ENCODE measurements at regions not wholly inside any gene's neighbourhood (a gene's known extent, or its start where the extent isn't known, plus 50 kb on each side); places are given as distances from the start of the nearest gene placed in this dataset.

DNA sequence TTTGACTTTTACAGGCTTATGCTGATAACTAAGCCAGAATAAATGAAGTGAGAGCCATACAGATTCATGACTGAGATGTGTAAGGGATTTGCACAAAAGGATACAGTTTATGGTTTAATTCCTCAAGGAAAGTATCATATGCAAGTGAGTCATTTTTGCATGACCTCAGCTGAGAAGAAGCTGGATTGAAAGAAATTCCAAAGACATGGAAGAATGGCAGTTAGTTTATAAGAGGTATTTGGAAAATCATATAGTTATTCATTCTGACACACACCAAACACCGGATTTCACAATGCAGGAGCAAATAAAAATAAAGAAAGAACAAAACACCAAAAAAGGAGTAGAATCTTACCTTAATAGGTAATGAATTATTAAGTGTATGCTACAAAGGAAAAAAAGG lies 83.2 kb upstream of the RND3 start:
- no peak for FAIRE-seq

DNA sequence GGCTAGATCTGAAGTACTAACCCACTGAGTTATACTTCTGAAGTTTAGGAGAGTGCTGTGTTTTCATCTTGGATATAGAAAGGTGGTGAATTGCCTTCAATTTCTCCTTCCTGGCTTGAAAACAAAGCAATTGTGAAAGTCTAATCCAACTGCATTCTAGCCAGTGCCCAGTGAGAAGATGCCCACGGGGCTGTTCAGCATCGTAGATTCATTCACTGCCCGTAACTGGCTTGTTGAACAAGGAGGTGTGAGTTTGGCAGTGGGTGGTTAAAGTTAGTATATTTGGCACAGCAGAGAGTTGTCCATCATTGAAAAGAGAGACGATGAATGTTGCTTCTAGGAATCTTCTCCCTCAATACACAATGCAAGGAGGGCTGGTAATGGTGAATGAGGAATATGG lies 82.3 kb upstream of the RND3 start:
- FAIRE-seq = no peak

GRCh38 chr2:150567771-150568301 lies 80.4 kb upstream of the RND3 start:
- no peak for FAIRE-seq

- no peak for FAIRE-seq
Measured at GRCh38 chr2:150566289-150566688, 78.8 kb upstream of the RND3 start.

DNA sequence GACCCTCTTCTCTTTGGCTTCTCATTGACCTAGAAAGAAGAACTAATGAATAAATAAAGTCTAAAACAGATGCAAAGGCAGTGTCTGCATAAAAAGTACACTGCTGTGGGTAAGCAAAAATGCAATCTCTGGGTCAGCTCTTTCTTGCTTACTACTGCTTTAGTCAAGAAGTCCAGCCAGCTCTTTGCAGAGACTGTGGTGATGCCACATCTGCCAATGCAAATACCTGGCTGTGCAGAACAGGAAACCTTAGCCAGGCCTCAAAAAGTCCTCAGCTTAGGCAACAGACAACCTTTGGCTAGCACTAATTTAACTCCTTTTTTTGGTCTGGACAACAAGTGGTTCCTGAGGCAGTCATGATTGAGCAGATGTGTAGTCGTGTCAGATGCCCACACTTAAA lies 73.6 kb upstream of the RND3 start:
- FAIRE-seq = no peak

- no peak for FAIRE-seq
Measured at GRCh38 chr2:150557020-150557600, 69.6 kb upstream of the RND3 start.

DNA sequence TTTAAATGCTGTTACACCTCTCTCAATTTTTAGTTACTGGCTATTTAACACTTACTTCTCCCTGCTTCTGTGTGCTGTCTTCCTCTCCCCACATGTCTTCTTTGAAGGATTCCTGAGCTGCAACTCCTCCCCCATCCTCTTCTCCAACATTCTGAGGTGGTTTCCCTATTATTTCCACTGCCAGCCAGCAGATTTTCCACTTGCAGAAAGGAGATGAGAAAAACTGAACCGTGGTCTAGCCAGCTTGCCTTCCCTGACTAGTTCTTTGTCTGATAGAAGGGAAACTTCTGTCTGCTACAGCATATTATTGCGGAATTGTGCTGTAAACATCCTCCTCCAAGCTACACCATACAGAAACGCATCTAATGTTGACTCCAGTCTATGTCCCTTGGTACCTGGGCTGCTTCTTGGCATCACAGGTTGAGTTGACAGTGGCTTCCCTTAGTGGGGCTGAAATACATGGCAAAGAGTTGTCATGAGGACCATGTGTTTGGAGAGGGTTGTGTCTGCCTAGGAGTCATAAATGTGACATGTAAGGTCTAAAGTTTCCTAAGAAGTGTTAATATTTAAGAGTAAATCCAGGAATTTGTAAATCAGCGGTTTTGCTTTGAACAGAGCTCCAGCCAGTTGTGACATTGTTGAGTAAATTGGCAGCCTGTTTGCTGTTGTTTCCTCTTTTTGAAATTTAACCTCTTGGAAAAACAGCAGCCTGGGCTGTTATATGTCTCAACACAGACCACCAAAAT lies 68.3 kb upstream of the RND3 start:
- FAIRE-seq = no peak

DNA sequence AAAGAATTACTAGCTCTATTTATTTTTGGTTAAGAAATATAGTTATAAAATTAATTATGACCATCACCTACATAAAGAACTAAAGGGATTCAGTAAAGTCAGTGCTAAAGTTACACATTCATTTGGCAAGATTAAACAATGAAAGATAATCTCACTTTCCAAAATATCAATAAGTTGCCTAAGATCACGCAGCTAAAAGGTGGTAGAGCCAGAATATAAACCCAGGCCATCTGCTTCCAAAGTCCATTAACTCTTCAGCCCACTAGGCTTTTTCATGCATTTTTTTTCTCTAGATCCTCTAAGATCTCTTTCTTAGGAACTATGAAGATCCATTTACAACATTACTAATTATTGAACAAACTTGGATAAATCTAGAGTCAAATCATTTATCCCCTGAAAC lies 66.6 kb upstream of the RND3 start:
- FAIRE-seq = no peak

DNA sequence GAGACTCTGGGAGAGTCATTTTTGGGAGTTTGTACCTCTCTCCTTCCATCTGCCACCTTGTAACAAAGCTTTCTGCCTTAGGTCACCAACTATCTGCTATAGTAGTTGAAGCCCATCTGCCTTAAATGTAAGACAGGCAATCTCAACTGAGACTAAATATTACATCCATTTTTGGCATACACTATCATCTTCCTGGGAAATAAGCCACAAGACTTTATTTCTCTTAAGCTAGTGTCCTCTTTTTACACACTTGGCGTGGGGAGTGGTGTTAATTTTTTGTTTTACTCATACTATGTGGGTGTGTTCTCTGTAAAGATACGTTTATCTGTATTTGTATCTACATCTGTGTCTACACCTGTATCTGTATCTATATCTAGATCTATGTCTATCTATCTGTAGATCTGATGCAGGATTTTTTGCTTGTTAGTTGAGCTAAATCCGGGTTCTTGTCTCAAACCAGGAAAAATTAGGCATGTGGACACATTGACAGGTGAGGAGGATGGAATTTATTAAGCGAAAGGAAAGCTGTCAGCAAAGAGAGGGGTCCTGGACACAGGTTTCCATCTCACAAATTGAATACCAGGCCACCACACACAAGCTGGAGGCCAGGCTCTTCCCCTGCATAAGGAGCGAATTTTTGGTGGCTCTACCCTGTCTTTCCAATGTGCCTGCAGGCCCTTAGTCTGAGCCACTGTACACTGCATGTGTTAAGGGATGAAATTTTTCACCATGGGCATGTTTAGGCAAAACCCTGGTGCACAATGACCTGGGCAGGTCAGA lies 64.8 kb upstream of the RND3 start:
- no peak for FAIRE-seq

GRCh38 chr2:150549381-150549780 lies 61.9 kb upstream of the RND3 start:
- FAIRE-seq = no peak

GRCh38 chr2:150548527-150548926 lies 61.1 kb upstream of the RND3 start:
- FAIRE-seq = no peak

DNA sequence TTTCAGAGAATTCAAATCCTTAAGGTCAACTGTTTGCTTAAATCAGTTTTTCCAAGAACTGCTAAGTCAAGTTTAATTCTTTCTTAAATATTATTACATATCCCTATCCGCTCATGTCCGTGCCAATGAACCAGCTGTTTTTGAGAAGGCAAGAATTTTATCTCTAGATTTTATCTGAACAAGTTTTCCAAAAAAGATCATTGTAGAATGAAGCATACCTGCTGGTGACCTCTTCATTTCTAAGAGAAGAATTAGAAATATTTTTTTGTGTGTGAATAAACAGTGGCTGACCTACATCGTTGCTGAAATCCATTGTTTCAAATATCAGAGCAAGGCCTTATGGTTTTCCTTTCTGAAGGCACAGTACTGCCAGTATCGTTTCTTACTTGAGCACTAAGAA lies 58.4 kb upstream of the RND3 start:
- no peak for FAIRE-seq

DNA sequence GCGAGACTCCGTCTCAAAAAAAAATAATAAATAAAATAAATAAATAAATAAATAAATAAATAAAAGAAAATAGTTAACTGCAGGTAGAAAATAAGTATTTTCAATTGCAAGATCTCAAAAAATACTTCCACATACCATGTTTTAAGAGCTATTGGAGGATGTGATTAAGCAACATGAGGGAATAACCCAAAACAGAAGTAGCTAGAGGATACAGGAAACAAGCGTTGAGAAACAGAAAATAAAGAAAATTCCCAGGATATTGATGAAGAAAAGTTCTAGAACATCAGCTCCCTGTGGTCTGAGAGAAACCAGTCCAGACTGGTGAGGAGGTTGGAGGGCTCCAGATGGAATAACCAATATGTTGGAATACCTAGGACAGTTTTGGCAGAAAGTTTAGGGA lies 57.3 kb upstream of the RND3 start:
- no peak for FAIRE-seq

GRCh38 chr2:150542692-150543091 lies 55.2 kb upstream of the RND3 start:
- FAIRE-seq = no peak

DNA sequence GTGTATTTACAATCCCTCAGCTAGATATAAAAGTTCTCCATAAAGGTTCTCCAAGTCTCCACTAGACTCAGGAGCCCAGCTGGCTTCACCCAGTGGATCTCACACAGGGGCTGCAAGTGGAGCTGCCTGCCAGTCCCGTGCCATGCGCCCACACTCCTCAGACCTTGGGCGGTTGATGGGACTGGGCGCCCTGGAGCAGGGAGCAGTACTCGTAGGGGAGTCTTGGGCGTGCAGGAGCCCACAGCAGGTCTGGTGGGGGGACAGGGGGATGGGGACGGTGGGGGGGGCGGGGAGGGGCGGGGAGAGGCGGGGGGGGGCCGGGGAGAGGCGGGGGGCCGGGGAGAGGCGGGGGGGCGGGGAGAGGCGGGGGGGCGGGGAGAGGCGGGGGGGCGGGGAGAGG lies 54.7 kb upstream of the RND3 start:
- FAIRE-seq = no peak

- FAIRE-seq = no peak
Measured at GRCh38 chr2:150538651-150539201, 51.3 kb upstream of the RND3 start.
